HCEC 1CT (cell line): ENCODE measurements at regions not wholly inside any gene's neighbourhood (a gene's known extent, or its start where the extent isn't known, plus 50 kb on each side); places are given as distances from the start of the nearest gene placed in this dataset.

Experiments
- DNase-seq: peaks from one replicate; pipeline ENCODE4 v3.0.0-alpha.2; 2017

GRCh38 chr7:68421712-68422111 is 1176.6 kb upstream of the AUTS2 start:
- DNase-seq = no peak

DNA sequence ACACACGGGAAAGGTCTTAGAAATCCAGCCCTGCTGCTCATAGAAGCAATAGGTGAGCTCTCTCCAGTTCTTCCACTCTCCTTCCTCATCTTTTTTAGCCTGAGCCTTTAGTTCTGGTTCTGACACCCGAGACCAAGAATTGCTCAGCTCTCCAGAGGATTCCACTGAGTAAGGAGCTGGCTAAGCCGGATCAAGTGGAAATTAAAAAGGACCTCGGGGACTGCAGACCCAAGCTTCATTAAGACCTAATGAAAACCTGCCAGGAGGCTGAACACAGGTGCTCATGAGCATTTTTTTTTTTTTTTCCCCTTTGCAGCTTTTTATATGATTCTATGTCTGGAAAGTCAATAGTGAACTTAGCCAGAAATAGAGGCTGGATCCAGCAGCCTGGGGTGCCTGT is 1176.0 kb upstream of the AUTS2 start:
- no peak for DNase-seq

- DNase-seq = no peak
These were observed 1174.9 kb upstream of the AUTS2 start for GRCh38 chr7:68423356-68423755.

GRCh38 chr7:68424658-68425297 is 1173.5 kb upstream of the AUTS2 start:
- no peak for DNase-seq

GRCh38 chr7:68425377-68425776 is 1172.9 kb upstream of the AUTS2 start:
- DNase-seq = no peak

DNA sequence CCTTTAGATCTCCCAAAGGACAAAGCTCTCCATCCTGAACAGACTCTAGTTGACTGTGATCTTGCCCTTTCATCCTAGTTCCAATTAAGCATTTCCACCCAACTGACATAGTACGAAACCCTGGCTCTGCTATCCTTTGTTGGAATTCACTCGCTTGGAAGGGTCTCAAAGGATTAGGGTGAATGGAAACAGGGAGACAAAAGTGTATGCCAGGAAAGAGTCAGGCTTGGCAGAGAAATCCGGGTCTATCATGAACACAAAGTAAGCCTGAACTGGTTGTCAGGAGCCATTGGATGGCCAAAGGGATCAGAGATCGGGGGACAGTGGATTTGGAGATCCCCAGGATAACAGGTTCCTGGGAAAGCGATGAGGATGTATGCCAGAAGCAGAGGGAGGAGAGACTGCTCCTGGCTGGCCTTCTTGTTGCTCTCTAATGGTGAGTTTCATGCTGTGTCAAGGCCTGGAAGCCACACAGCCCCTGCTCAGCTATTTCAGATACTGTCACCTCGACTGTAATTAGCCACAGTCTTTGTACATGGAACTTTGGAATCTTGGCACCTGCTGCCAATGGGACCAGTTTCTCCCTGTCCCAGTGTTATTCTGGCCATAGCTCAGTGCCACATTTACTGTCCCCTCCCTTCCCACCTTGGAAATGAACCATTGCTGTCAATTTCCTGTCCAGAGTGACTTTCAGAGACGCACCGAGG is 1168.7 kb upstream of the AUTS2 start:
- DNase-seq = no peak

GRCh38 chr7:68432585-68432984 is 1165.7 kb upstream of the AUTS2 start:
- DNase-seq = no peak

GRCh38 chr7:68433462-68434070 is 1164.7 kb upstream of the AUTS2 start:
- DNase-seq = no peak

DNA sequence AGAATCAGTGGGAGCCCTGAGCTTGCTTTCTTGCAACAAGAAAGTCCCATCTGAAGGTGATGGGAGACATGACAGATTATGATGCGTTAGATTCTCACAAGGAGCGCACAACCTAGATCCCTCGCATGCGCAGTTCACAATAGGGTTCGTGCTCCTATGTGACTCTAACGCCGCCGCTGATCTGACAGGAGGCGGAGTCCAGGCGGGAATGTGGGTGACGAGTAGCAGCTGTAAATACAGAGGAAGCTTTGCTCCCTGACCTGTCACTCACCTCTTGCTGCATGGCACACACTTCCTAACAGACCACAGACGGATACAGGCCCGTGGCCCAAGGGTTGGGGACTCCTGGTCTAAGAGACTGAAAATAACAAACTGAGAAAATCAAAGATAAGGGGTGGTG is 1163.4 kb upstream of the AUTS2 start:
- no peak for DNase-seq

DNA sequence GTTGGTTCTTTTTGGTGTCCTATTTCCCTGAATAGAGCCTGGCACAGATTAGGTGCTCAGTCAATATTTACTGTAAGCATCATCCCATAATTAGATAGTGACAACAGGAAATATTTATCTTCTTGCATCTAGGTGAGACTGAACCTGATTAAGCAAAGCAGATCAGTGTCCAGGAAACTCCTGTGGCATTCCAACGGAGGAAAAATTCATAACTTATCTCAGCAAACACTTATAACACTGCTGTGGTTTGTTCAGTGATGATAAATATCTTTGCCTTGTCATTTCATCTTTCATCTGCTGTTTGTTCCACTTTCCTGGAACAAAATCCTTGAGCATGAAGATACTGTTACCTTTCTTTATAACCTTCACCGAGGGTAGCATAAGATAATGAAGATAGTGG is 1160.3 kb upstream of the AUTS2 start:
- DNase-seq = no peak

DNA sequence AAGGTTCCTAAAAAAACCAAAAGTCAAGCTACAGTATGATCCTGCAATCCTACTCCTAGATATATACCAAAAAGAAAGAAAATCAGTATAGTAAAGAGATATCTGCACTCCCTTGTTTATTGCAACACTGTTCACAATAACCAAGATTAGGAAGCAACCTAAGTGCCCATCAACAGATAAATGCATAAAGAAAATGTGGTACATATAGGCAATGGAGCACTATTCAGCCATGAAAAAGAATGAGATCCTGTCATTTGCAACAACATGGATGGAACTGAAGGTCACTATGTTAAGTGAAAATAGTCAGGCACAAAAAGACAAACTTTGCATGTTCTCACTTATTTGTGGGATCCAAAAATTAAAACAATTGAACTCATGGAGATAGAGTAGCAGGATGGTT is 1159.5 kb upstream of the AUTS2 start:
- DNase-seq = no peak

- no peak for DNase-seq
These were observed 1158.4 kb upstream of the AUTS2 start for GRCh38 chr7:68439897-68440296.

- no peak for DNase-seq
These were observed 1157.4 kb upstream of the AUTS2 start for GRCh38 chr7:68440866-68441265.

DNA sequence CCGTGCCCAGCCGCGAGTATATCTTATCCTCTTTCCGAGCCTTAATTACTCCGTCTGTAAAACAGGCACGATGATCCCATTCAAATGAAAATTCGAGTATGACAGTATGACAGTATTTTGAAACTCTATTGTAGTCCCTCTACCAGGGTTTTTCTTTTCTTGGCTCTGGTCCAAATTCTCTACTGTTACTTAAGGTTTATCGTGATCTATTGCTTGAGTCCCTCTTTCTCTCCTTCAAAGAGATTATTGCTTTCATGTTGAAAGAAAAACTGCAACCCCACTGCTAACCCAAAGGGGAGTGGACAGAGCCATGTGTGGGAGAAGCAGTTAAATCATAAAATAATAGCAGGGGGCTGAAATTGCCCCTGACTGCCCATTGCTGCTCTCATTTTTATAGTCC is 1156.6 kb upstream of the AUTS2 start:
- DNase-seq = no peak

DNA sequence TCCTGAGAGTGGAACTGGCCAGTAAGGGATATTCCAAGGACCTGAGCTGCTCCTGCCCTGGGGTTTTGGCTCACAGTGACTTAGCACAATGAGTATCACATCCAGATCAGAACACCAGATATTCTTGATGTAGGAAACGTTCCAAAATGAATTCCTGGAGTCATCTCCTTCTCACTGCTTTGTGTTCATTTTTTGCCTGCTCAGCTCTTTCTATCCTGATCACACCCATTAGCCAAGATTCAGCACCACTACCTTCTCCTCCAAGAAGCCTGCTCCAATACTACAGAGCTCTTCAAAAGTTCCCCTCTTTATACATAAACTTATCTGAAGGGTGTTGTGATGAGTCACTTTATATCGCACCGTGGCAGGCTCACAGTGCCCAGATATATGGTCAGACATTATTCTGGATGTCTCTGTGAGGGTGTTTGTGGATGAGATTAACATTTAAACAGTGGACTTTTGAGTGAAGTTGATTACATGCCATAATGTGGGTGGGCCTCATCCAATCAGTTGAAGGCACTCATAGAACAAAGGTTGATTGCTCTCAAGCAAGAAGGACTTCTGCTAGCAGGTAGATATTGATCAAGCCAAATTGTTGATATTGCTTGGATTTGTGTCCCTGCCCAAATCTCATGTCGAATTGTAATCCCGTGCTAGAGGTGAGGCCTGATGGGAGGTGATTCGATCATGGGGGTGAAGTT is 1155.2 kb upstream of the AUTS2 start:
- DNase-seq = no peak

- DNase-seq = no peak
These were observed 1154.2 kb upstream of the AUTS2 start for GRCh38 chr7:68444042-68444441.

DNA sequence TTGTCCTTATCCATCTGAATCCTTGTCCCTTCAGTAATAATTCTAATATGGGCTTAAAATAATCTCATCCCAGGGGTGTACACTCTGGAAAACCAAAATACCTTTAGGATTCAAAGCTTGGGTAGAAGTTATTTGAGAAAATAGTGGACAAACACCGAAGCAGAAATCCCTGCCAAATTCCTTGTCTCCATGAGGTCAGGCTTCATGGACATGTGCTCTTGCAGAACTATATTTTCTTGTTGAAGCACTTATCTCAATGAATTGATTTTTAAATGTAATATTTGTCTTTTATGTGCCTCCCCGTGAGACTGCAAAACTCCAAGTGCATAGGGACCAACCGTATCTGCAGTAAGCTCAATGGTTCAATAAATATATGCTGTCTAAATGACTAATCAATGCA is 1153.3 kb upstream of the AUTS2 start:
- no peak for DNase-seq

GRCh38 chr7:68446183-68446582 is 1152.1 kb upstream of the AUTS2 start:
- no peak for DNase-seq

- DNase-seq = no peak
These were observed 1149.2 kb upstream of the AUTS2 start for GRCh38 chr7:68449099-68449498.

GRCh38 chr7:68449816-68450215 is 1148.5 kb upstream of the AUTS2 start:
- DNase-seq = no peak

GRCh38 chr7:68454931-68455330 is 1143.3 kb upstream of the AUTS2 start:
- no peak for DNase-seq

DNA sequence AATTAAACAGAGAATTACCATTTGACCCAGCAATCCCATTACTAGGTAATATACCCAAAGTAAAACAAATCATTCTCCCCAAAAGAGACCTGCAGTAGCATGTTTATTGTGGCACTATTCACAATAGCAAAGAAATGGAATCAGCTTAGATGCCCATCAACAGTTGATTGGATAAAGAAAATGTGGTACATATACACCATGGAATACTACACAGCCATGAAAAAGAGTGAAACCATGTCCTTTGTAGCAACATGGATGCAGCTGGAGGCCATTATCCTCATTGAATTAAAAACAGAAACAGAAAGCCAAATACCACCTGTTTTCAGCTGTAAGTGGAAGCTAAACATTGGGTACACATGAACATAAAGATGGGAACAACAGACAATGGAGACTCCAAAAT is 1141.8 kb upstream of the AUTS2 start:
- DNase-seq = no peak

DNA sequence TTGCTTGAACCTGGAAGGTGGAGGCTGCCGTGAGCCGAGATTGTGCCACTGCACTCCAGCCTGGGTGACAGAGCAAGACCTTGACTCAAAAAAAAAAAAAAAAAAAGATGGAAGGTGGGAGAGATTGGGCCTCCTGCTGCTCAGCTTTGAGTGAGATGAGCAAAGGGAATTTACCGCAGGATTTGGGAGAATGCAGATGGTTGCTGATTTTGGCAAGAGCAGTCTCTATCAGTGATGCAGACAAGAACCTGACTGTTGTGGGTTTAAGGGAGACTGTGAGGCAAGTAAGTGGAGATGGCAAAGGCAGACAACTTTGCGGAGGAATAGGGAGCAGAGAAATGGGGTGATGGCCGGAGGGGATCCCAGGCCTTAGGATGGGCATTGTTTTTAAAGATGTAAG is 1140.8 kb upstream of the AUTS2 start:
- no peak for DNase-seq
